A549 (cell line): ENCODE measurements at regions not wholly inside any gene's neighbourhood (a gene's known extent, or its start where the extent isn't known, plus 50 kb on each side); places are given as distances from the start of the nearest gene placed in this dataset.

ENCODE experiments used
- CBX8 ChIP-seq: fragments of 200-600 bp; sonication (generic); IDR thresholded peaks from 2 replicates; pipeline ENCODE4 v1.6.1; 2016
- CHD4 ChIP-seq: fragments of 200-600 bp; sonication (generic); IDR thresholded peaks from 2 replicates; pipeline ENCODE4 v1.6.1; 2016; ENCODE audit warnings: antibody characterized with exemption, mild to moderate bottlenecking, borderline replicate concordance
- RCOR1 ChIP-seq: fragments of 150-350 bp; IDR thresholded peaks from 2 replicates; pipeline ENCODE4 v1.6.1; 2014; ENCODE audit warnings: antibody characterized with exemption, low read length, low read depth
- RFX5 ChIP-seq: fragments of 450-650 bp; IDR thresholded peaks from 2 replicates; pipeline ENCODE4 v1.7.1; 2014; ENCODE audit warnings: antibody characterized with exemption, mild to moderate bottlenecking, moderate library complexity
- RNF2 ChIP-seq: fragments of 200-600 bp; sonication (generic); IDR thresholded peaks from 2 replicates; pipeline ENCODE4 v1.6.1; 2016; ENCODE audit warnings: low read depth, mild to moderate bottlenecking, antibody characterized with exemption, moderate library complexity, borderline replicate concordance
- TF ChIP-seq, protein P1 (sequence below): fragments of >200 bp; sonication (Bioruptor Twin); formaldehyde crosslinking; IDR thresholded peaks from 3 replicates; pipeline ENCODE4 v1.5.1; 2016

DNA sequence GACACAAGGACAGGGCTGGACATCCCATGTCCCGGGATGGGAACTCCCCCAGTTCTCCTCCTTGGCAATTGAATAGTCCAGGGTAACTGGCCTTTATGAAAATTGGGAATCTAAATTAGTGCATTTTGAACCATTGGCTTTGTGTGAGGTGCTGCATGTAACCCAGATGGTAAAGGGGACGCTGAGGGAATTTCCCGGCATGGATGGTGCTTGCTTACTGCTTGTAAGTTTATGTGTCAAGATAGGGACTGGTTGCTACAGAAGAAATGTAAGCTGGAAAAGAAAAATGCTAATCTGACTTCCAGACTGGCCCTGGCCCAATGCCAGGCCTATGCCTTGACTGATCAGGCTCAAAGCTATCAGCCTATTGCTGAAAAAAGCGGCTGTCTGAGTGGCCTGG, 1096.7 kb upstream of the DDX18 start:
- TF ChIP-seq, protein P1, sequence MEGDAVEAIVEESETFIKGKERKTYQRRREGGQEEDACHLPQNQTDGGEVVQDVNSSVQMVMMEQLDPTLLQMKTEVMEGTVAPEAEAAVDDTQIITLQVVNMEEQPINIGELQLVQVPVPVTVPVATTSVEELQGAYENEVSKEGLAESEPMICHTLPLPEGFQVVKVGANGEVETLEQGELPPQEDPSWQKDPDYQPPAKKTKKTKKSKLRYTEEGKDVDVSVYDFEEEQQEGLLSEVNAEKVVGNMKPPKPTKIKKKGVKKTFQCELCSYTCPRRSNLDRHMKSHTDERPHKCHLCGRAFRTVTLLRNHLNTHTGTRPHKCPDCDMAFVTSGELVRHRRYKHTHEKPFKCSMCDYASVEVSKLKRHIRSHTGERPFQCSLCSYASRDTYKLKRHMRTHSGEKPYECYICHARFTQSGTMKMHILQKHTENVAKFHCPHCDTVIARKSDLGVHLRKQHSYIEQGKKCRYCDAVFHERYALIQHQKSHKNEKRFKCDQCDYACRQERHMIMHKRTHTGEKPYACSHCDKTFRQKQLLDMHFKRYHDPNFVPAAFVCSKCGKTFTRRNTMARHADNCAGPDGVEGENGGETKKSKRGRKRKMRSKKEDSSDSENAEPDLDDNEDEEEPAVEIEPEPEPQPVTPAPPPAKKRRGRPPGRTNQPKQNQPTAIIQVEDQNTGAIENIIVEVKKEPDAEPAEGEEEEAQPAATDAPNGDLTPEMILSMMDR: no peak
- TF ChIP-seq RCOR1 (no peak), CHD4 (no peak), CBX8 (no peak), RNF2 (no peak), RFX5 (no peak)
